ENCODE measurements at regions not wholly inside any gene's neighbourhood (a gene's known extent, or its start where the extent isn't known, plus 50 kb on each side); places are given as distances from the start of the nearest gene placed in this dataset.

GRCh38 chr22:27695925-27696324 lies 105.6 kb downstream of the MN1 start:
- H3K23me2 ChIP-seq (ENCODE audit: insufficient read length, low read depth, low read length, poor library complexity, severe bottlenecking), result no peaks in the 10 kb centered on the region

More at GRCh38 chr22:27695925-27696324, 105.6 kb downstream of the MN1 start:
- Mint-ChIP-seq H3K36me3 (ENCODE audit: insufficient read depth in 1 of 3, low read depth in 3 of 3) (peaks cover 15 to 41% (median 31%) of the 10 kb centered on the region in 3 experiments), H3K4me3 (no peak overlapping the region), H3K27me3 (ENCODE audit: low read depth) (no peaks in the 10 kb centered on the region; the same call in 1 of the 2 replicates), H3K4me1 (peaks cover 3 to 18% of the 10 kb centered on the region in 2 experiments; a peak in 3 of 4 replicates), H3K27ac (peak overlapping the region in 1 of 3 experiments; percentile 14; a peak in 2 of 7 replicates), H3K9me3 (peaks cover 4 to 9% of the 10 kb centered on the region in 2 experiments; a peak in 4 of 5 replicates)
- Histone ChIP-seq H2AK5ac (ENCODE audit: insufficient read length, low read length) (no peak overlapping the region), H3T11ph (ENCODE audit: low read length) (no peak overlapping the region), H3K4me1 (ENCODE audit: insufficient read depth, low read length) (no peaks in the 10 kb centered on the region), H3K27ac (ENCODE audit: insufficient read length, low read depth, low read length) (no peak overlapping the region), H2BK20ac (ENCODE audit: low read depth, low read length, poor library complexity, severe bottlenecking) (no peak overlapping the region), H3K18ac (ENCODE audit: insufficient read length, low read depth, low read length) (no peak overlapping the region), H4K91ac (ENCODE audit: insufficient read length, low read depth, low read length) (no peak overlapping the region), H3K79me2 (ENCODE audit: insufficient read depth, low read length) (peaks cover 4% of the 10 kb centered on the region; the same call in 1 of the 2 replicates), H3K9me3 (ENCODE audit: control insufficient read depth, low read depth, low read length) (no peaks in the 10 kb centered on the region), H3K56ac (ENCODE audit: insufficient read length, low read depth, low read length) (no peak overlapping the region), H3K14ac (ENCODE audit: insufficient read depth, low read length) (no peak overlapping the region), H3K4ac (ENCODE audit: low read depth, low read length) (no peak overlapping the region), H3K4me2 (ENCODE audit: insufficient read depth, insufficient read length, low read length) (no peak overlapping the region), H3K23ac (ENCODE audit: insufficient read length, low read depth, low read length) (no peak overlapping the region), H4K20me1 (ENCODE audit: control insufficient read depth, insufficient read depth, insufficient read length) (no peaks in the 10 kb centered on the region), H2BK120ac (ENCODE audit: low read depth, low read length, poor library complexity, severe bottlenecking) (no peak overlapping the region), H2AFZ (ENCODE audit: low read length) (no peak overlapping the region), H2BK12ac (ENCODE audit: insufficient read length, low read depth, low read length) (no peak overlapping the region), H4K8ac (replicated peaks; ENCODE audit: insufficient read length, low read depth, low read length) (no peak overlapping the region), H4K5ac (ENCODE audit: insufficient read length, low read depth, low read length) (no peak overlapping the region), H2BK5ac (ENCODE audit: insufficient read length, low read length) (no peak overlapping the region), H2BK15ac (ENCODE audit: low read depth, low read length) (no peak overlapping the region), H3K9ac (ENCODE audit: extremely low read depth, insufficient read length, low read length) (no peak overlapping the region), H3K27me3 (ENCODE audit: insufficient read depth, low read length) (no peaks in the 10 kb centered on the region), H3K79me1 (ENCODE audit: insufficient read depth, low read depth, low read length, poor library complexity, severe bottlenecking) (peaks cover 6% of the 10 kb centered on the region)
- WGBS (ENCODE audit: extremely low coverage, insufficient read length, low lambda C conversion rate), result no CpG with 5 or more reads among the region's 3 CpGs
- no peak for TF ChIP-seq CTCF (conservative IDR thresholded peaks at IDR 0.05)
- no peak for DNase-seq
